Neural cell (in vitro differentiated cells): ENCODE measurements at regions not wholly inside any gene's neighbourhood (a gene's known extent, or its start where the extent isn't known, plus 50 kb on each side); places are given as distances from the start of the nearest gene placed in this dataset.

Experiments used
- H2AFZ ChIP-seq: fragments of 200-600, 300-800 bp; sonication (generic), shearing (Covaris generic); 2 replicates; pipeline ENCODE4 v1.6.0; 2014; ENCODE audit warnings: low read depth, mild to moderate bottlenecking, antibody characterized with exemption, low read length, moderate library complexity
- H3F3A ChIP-seq: fragments of 200-600 bp; shearing (Covaris generic); 2 replicates; pipeline ENCODE4 v1.6.1; 2016; ENCODE audit warnings: mild to moderate bottlenecking, moderate library complexity, mixed read lengths, antibody characterized with exemption, low read length; ENCODE audit not compliant: insufficient read depth, poor library complexity, severe bottlenecking
- H3K27ac ChIP-seq: fragments of 200-600, 300-800 bp; sonication (generic), shearing (Covaris generic); 2 replicates; pipeline ENCODE4 v1.5.1; 2014; ENCODE audit warnings: mild to moderate bottlenecking, low read length, moderate library complexity
- H3K27me3 ChIP-seq: fragments of 300-800, 200-600 bp; sonication (generic), shearing (Covaris generic); 2 replicates; pipeline ENCODE4 v1.6.0; 2014; ENCODE audit warnings: mild to moderate bottlenecking, low read depth, low read length, moderate library complexity; ENCODE audit not compliant: insufficient read depth
- H3K36me3 ChIP-seq: fragments of 300-800, 200-600 bp; sonication (generic), shearing (Covaris generic); 2 replicates; pipeline ENCODE4 v1.5.1; 2014; ENCODE audit warnings: mild to moderate bottlenecking, antibody characterized with exemption, low read length, moderate library complexity; ENCODE audit not compliant: insufficient read depth
- H3K4me2 ChIP-seq: fragments of 300-800, 200-600 bp; sonication (generic), shearing (Covaris generic); 2 replicates; pipeline ENCODE4 v1.6.0; 2014; ENCODE audit warnings: mild to moderate bottlenecking, low read length
- H3K4me3 ChIP-seq: fragments of 300-800, 200-600 bp; sonication (generic), shearing (Covaris generic); 2 replicates; pipeline ENCODE4 v1.5.1; 2014; ENCODE audit warnings: mild to moderate bottlenecking, low read length, moderate library complexity
- H3K79me2 ChIP-seq: fragments of 200-600 bp; shearing (Covaris generic); replicated peaks from 2 replicates; pipeline ENCODE4 v1.6.0; 2014; ENCODE audit warnings: mild to moderate bottlenecking, low read length, moderate library complexity; ENCODE audit not compliant: insufficient read depth
- H3K9ac ChIP-seq: fragments of 300-800, 200-600 bp; sonication (generic), shearing (Covaris generic); 2 replicates; pipeline ENCODE4 v1.6.1; 2016; ENCODE audit warnings: mild to moderate bottlenecking, low read length, mixed read lengths
- H3K9me2 ChIP-seq: fragments of 200-600 bp; shearing (Covaris generic); 2 replicates; pipeline ENCODE4 v1.6.1; 2016; ENCODE audit warnings: mild to moderate bottlenecking, low read length, mixed read lengths; ENCODE audit not compliant: insufficient read depth
- H3K9me3 ChIP-seq: fragments of 200-600, 300-800 bp; sonication (generic), shearing (Covaris generic); 2 replicates; pipeline ENCODE4 v1.6.1; 2016; ENCODE audit warnings: mild to moderate bottlenecking, mixed run types, low read length, moderate library complexity, mixed read lengths
- H4K20me1 ChIP-seq: fragments of 200-600 bp; shearing (Covaris generic); 2 replicates; pipeline ENCODE4 v1.6.1; 2016; ENCODE audit warnings: mild to moderate bottlenecking, mixed run types; ENCODE audit not compliant: insufficient read depth
- EP300 ChIP-seq: fragments of 450-650 bp; conservative IDR thresholded peaks from 2 replicates; pipeline ENCODE4 v1.6.1; 2014; ENCODE audit warnings: antibody characterized with exemption, mild to moderate bottlenecking, moderate library complexity; ENCODE audit not compliant: poor library complexity, severe bottlenecking
- EZH2 ChIP-seq: fragments of 200-600, 300-800 bp; shearing (Covaris generic), sonication (generic); IDR thresholded peaks from 2 replicates; pipeline ENCODE4 v1.6.1; 2014; ENCODE audit warnings: antibody characterized with exemption, low read length, borderline replicate concordance, mild to moderate bottlenecking; ENCODE audit not compliant: insufficient read depth, poor library complexity, severe bottlenecking
- MXI1 ChIP-seq: fragments of 450-650 bp; conservative IDR thresholded peaks from 2 replicates; pipeline ENCODE4 v1.6.1; 2014; ENCODE audit warnings: antibody characterized with exemption, mild to moderate bottlenecking; ENCODE audit not compliant: poor library complexity, severe bottlenecking
- POLR2AphosphoS5 ChIP-seq: IDR thresholded peaks from 2 replicates; pipeline ENCODE4 v1.6.1; 2012
- RAD21 ChIP-seq: fragments of 450-650 bp; conservative IDR thresholded peaks from 2 replicates; pipeline ENCODE4 v1.6.1; 2014; ENCODE audit warnings: antibody characterized with exemption, mild to moderate bottlenecking, moderate library complexity
- SMC3 ChIP-seq: fragments of 450-650 bp; conservative IDR thresholded peaks from 2 replicates; pipeline ENCODE4 v1.6.1; 2014; ENCODE audit warnings: antibody characterized with exemption, mild to moderate bottlenecking, moderate library complexity; ENCODE audit not compliant: poor library complexity
- TAF1 ChIP-seq: IDR thresholded peaks from 2 replicates; pipeline ENCODE4 v1.6.1; 2012; ENCODE audit warnings: low read depth
- TF ChIP-seq, protein P1 (sequence below): IDR thresholded peaks from 2 replicates; pipeline ENCODE4 v1.6.1; 2012; ENCODE audit warnings: borderline replicate concordance
- TF ChIP-seq, protein P2 (sequence below): fragments of 450-650 bp; IDR thresholded peaks from 2 replicates; pipeline ENCODE4 v1.5.1; 2014; ENCODE audit warnings: antibody characterized with exemption, mild to moderate bottlenecking, moderate library complexity; ENCODE audit not compliant: poor library complexity, severe bottlenecking

GRCh38 chr5:175805256-175806011 lies 65.9 kb upstream of the CPLX2 start:
- H2AFZ ChIP-seq = no peak overlapping the region

GRCh38 chr5:175808711-175809110 lies 62.7 kb upstream of the CPLX2 start:
- Histone ChIP-seq H3F3A (no peaks in the 10 kb centered on the region), H3K27me3 (no peaks in the 10 kb centered on the region), H4K20me1 (no peaks in the 10 kb centered on the region), H3K9me3 (no peaks in the 10 kb centered on the region), H3K36me3 (no peaks in the 10 kb centered on the region), H3K79me2 (no peaks in the 10 kb centered on the region), H3K4me2 (no peak overlapping the region), H3K9me2 (no peaks in the 10 kb centered on the region), H3K4me3 (no peak overlapping the region), H3K27ac (no peak overlapping the region), H3K9ac (no peak overlapping the region), H2AFZ (no peak overlapping the region)
- no peak for TF ChIP-seq TAF1
- TF ChIP-seq, protein P1, sequence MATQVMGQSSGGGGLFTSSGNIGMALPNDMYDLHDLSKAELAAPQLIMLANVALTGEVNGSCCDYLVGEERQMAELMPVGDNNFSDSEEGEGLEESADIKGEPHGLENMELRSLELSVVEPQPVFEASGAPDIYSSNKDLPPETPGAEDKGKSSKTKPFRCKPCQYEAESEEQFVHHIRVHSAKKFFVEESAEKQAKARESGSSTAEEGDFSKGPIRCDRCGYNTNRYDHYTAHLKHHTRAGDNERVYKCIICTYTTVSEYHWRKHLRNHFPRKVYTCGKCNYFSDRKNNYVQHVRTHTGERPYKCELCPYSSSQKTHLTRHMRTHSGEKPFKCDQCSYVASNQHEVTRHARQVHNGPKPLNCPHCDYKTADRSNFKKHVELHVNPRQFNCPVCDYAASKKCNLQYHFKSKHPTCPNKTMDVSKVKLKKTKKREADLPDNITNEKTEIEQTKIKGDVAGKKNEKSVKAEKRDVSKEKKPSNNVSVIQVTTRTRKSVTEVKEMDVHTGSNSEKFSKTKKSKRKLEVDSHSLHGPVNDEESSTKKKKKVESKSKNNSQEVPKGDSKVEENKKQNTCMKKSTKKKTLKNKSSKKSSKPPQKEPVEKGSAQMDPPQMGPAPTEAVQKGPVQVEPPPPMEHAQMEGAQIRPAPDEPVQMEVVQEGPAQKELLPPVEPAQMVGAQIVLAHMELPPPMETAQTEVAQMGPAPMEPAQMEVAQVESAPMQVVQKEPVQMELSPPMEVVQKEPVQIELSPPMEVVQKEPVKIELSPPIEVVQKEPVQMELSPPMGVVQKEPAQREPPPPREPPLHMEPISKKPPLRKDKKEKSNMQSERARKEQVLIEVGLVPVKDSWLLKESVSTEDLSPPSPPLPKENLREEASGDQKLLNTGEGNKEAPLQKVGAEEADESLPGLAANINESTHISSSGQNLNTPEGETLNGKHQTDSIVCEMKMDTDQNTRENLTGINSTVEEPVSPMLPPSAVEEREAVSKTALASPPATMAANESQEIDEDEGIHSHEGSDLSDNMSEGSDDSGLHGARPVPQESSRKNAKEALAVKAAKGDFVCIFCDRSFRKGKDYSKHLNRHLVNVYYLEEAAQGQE = no peak
- no peak for TF ChIP-seq RAD21
- TF ChIP-seq, protein P2, sequence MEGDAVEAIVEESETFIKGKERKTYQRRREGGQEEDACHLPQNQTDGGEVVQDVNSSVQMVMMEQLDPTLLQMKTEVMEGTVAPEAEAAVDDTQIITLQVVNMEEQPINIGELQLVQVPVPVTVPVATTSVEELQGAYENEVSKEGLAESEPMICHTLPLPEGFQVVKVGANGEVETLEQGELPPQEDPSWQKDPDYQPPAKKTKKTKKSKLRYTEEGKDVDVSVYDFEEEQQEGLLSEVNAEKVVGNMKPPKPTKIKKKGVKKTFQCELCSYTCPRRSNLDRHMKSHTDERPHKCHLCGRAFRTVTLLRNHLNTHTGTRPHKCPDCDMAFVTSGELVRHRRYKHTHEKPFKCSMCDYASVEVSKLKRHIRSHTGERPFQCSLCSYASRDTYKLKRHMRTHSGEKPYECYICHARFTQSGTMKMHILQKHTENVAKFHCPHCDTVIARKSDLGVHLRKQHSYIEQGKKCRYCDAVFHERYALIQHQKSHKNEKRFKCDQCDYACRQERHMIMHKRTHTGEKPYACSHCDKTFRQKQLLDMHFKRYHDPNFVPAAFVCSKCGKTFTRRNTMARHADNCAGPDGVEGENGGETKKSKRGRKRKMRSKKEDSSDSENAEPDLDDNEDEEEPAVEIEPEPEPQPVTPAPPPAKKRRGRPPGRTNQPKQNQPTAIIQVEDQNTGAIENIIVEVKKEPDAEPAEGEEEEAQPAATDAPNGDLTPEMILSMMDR = no peak
- no peak for TF ChIP-seq EP300
- no peak for TF ChIP-seq MXI1
- TF ChIP-seq POLR2AphosphoS5 = no peak
- no peak for TF ChIP-seq SMC3
- no peak for TF ChIP-seq EZH2

More at GRCh38 chr5:175805256-175806011, 65.9 kb upstream of the CPLX2 start:
- TF ChIP-seq, protein P2 = no peak
- TF ChIP-seq POLR2AphosphoS5 = no peak
- TF ChIP-seq, protein P1 = no peak
- no peak for TF ChIP-seq RAD21
- no peaks in the 10 kb centered on the region for H3K36me3 ChIP-seq
- H3K27me3 ChIP-seq = no peaks in the 10 kb centered on the region
- no peak overlapping the region for H3K4me2 ChIP-seq
- H4K20me1 ChIP-seq = no peaks in the 10 kb centered on the region
- H3K9me2 ChIP-seq = no peaks in the 10 kb centered on the region
- H3K27ac ChIP-seq = no peak overlapping the region
- H3F3A ChIP-seq = no peaks in the 10 kb centered on the region
- H3K4me3 ChIP-seq = no peak overlapping the region
- H3K9ac ChIP-seq = no peak overlapping the region
- no peaks in the 10 kb centered on the region for H3K79me2 ChIP-seq
- no peaks in the 10 kb centered on the region for H3K9me3 ChIP-seq
